Limb (tissue), 2 donors: ENCODE measurements at regions not wholly inside any gene's neighbourhood (a gene's known extent, or its start where the extent isn't known, plus 50 kb on each side); places are given as distances from the start of the nearest gene placed in this dataset.

Experiments
- DNase-seq, 2 donors: peaks; one replicate each; pipeline ENCODE4 v3.0.0-alpha.2; 2016; ENCODE audit errors: extremely low spot score in 2 of 2

DNA sequence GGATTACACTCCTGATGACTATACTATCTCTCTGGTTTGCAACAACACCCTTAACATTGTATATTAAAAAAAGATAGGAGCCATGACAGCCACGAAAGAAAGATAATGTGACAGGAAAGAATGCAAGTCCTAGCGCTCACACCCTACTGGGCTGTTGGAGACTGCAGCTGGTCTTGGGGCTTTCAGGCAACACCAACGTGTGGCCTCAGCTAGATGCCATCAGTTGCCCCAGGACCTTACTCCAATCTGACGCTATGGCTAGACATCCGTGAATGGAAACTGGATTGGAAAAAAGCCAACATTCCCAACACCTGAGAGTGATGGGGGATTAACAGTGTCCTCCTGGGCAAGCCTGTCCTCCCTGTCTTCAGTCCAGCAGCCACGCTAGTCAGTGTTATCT lies 357.4 kb upstream of the GULP1 start:
- DNase-seq, result no peak

DNA sequence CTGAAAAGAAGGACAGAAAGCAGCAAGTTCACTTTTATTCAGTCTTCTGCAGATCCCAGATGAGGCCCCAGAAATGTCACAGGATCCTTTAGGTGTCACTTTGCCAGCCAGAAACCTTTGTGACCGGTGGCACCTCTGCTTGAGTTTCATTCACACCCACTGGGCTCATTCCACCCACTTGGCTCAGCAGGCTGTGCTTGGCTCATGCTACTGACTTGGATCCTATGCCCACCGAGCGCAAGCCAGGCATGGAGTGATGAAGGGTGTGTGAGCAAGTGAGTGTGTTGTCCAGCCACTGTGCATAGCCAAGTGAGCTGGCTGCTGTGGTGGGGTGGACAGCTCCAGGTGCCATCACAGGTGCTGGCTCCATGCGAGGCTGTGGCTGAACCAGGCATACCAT lies 357.0 kb upstream of the GULP1 start:
- DNase-seq, result no peak

DNA sequence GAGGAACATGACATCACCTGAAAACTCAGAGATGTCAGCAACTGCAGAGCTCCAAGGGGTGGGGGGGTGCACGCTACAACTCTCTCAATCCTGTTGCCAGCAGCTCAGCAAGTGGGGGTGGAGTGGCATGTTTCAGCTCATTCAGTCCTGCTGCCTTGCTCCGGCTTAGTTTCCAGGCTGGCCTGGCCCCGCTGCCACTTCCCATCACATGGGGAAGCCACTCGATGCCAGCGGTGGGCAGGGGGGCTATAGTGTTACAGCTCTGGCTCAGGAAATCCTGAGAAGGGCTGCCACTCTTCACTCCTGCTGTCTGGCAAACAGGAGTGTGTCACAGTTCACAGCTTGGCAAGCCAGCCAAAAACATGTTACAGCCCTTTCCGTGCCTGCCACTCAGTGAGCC lies 356.5 kb upstream of the GULP1 start:
- DNase-seq, result no peak

DNA sequence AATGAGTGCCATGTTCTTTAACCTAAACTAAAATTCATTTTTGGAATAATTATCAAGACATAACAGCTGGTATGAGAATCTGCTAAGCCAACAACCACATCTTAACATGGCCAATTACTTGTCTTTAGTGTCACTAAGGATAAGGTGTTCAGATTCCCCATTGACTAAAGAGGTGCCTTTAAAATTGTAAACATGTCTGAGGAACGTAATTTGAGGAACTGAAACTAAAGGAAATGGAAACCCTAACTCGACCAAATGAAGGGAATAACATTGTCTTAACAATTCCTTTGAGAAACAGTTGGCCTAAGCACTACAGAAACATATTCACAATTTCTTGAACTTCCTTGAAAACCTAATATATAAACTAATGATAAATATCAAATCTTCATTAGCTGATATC lies 355.4 kb upstream of the GULP1 start:
- no peak for DNase-seq

DNA sequence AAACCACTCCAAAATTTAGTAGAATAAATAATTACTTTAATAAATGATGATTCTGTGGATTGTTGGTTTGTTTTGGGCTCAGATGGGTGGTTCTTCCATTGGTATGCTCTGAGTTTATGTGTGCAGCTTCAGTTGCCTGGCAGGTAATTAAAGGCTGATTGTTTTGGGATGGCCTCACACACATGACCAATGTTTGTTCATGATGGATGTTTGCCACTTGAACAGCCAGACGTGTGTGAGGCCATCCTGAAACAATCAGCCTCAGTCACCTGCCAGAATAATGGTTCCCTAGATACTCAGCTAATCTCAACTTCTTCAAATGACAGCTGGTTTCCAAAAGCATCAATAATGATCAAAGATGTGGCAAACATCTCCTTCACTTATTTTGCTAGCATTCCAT lies 352.5 kb upstream of the GULP1 start:
- DNase-seq, result no peak

DNA sequence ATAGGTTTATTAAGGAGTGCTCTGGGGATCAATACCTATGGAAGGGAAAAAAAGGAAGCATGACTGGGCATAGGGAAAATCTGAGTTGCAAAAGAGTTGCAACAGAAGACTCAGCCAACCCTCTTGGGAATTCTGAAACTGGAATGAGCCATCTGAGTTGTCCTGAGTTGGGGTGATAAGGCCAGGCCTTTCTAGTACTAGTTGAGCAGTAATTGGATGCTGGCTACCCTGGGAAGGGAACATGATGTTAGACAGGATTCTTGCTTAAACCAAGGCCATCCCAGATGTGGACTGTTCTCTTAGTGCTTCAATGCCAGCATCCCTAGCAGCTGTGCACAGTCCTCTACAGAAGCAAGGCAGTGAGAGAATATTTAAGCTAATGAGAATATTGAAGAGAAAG lies 348.8 kb upstream of the GULP1 start:
- no peak for DNase-seq

DNA sequence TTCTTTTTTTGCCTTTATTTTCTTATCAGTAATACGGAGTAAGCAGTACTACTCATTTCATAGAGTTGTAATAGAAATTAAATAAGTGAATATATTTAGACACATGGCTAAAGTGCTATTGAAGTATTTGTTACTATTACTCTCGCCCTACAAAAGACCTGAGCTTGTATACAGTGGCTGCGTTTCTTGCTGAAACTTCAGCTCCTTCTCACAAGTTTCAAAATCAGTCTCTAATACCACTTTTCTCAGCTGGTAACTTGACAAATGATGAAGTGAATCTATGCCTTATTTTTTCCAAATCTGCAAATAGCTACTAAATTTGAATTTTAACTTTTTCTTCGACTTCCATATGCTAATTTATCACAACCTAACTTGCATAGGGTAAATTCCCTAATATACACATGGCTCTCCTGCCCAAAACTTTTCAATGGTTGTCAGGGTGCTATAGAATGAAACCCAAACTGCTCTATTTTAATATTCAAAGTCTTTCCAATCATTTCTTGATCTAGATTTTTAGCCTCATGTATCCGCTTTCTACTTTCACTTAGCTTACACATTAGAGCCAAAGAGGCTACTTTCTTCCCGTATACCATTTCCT lies 347.8 kb upstream of the GULP1 start:
- DNase-seq, result no peak

DNA sequence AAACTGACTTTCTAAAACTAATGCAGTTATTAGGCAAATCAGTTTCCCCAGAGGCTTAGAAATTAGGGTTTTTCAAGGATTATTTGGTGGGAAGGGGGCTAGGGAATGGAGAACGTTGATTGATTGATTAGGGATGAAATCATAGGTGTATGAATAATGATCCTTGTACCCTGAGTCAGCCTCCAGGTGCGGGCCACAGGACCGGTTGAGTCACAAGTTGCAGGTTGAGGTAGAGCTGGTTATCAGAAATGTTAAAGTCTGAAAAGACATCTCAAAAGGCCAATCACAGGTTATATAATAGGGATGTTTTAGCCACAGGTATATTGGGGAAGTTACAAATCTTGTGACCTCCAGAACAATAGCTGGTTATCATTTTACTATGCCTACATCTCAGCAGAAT lies 341.8 kb upstream of the GULP1 start:
- DNase-seq, result no peak

DNA sequence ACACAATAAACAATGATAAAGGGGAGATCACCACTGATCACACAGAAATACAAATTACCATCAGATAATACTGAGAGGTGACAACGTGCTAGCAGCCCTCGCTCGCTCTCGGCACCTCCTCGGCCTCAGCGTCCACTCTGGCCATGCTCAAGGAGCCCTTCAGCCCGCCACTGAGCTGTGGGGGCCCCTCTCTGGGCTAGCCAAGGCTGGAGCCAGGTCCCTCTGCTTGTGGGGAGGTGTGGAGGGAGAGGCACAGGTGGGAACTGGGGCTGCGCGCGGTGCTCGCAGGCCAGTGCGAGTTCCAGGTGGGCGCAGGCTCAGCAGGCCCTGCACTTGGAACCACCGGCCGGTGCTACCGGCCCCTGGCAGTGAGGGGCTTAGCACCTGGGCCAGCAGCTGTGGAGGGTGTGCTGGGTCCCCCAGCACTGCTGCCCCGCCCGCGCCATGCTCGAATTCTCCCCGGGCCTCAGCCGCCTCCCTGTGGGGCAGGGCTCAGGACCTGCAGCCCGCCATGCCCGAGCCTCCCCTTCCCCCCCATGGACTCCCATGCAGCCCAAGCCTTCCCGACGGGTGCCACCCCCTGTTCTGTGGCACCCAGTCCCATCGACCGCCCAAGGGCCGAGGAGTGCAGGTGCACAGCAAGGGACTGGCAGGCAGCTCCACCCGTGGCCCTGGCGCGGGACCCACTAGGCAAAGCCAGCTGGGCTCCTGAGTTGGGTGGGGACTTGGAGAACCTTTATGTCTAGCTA lies 340.0 kb upstream of the GULP1 start:
- no peak for DNase-seq

DNA sequence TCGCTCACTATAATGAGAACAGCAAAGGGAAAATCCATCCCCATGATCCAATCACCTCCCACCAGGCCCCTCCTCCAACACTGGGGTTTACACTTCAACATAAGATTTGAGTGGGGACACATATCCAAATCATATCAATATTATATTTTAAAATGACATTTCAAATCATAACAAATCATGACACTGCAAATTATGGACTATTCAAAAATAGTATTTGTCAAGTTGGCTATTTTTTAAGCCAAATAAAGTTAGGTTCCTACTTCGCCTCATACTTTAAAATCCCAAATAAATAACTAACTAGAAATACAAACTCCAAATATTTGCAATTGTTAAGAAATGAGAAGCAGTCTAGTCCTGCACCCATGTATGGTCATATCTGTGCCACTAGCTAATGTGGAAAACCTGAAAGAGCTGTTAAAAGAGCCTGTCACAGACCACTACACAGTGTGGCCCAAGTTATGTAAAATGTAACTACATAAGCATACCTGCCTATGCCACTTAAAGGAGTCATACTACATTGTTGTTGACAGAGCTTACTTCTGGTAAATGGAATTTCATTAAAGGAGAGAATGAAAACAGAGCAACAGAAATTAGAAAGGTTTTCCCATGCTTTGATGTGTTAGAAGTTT lies 334.7 kb upstream of the GULP1 start:
- no peak for DNase-seq

DNA sequence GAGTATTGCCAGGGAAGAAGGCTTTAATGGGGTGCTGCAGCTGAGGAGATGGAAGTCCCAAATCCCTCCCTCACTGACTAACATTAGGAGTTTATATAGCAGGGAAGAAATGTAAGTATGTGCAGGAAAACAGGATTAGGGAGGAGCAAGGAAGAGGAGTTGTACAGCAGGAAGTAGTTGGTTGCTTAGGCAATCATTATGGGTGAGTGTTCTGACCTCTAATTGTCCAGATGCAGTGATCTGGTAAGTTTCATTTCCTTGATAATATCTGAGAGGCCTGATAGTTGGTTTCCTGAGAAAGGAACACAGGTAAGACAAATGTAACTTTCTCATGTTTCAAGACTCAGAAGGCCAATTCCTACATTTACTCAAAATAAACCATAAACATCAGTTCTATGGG lies 331.9 kb upstream of the GULP1 start:
- DNase-seq, result no peak

DNA sequence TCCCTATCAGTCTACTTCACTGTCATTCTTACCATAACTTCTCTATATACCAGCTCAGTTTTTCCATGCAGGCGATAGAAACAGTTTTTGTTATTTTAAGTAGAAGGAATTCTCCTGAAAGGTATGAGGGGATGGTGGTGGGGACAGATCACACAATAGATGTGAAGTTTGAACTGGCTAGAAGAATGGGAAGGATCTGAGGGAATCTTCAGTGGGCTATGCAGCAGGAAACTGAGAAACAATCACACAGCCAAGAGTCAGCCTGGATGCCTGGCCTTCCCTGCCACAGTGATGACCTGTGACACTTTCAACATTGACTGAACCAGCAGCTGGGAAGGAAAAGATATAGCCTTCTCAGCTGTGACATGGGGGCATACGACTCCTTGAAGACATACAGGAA lies 329.1 kb upstream of the GULP1 start:
- no peak for DNase-seq

DNA sequence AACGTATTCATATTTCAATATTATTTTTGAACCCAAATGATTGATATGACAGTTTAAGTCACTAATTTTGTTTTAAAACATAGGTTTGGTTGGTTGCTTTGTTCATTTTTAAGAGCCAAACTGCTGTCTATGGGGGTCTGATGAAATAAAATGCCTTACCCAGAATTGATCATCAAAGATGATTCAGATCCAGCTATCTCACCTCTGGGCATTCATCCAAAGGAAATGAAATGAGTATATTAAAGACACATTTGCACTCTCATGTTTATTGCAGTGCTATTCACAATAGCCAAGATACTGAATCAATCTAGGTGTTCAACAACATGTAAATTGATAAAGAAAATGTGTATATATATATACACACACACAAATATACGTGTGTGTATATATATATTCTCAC lies 326.9 kb upstream of the GULP1 start:
- no peak for DNase-seq

DNA sequence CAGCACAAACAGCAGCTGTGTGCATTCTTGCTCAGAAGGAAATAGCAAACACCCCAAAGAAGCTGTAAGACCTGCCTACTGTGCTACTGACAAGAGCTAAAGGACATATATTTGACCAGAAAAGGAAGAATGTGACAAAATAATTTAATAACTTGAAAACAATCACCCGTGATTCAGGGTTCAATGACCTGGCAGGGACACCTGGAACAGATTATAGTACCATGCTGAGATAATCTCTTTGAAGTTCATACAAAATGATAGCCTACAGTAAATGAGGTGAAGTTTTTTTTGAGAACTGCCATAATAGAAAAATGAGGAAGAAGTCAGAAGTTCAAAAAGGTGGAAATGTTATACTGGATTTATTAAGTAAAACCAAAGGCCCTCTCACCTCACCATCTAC lies 324.8 kb upstream of the GULP1 start:
- no peak for DNase-seq

DNA sequence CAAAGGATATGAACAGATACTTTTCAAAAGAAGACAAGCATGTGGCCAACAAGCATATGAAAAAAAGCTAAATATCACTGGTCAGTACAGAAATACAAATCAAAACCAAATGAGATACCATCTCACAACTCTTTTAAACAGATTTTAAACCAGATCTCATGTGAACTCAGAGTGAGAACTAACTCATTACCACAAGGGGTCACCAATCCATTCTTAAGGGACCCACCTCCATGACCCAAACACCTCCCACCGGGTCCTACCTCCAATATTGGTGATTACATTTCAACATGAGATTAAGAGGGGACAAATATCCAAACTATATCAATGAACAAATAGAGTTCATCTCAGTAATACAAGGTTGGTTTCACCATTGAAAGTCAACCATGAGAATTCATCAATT lies 319.8 kb upstream of the GULP1 start:
- DNase-seq, result no peak

DNA sequence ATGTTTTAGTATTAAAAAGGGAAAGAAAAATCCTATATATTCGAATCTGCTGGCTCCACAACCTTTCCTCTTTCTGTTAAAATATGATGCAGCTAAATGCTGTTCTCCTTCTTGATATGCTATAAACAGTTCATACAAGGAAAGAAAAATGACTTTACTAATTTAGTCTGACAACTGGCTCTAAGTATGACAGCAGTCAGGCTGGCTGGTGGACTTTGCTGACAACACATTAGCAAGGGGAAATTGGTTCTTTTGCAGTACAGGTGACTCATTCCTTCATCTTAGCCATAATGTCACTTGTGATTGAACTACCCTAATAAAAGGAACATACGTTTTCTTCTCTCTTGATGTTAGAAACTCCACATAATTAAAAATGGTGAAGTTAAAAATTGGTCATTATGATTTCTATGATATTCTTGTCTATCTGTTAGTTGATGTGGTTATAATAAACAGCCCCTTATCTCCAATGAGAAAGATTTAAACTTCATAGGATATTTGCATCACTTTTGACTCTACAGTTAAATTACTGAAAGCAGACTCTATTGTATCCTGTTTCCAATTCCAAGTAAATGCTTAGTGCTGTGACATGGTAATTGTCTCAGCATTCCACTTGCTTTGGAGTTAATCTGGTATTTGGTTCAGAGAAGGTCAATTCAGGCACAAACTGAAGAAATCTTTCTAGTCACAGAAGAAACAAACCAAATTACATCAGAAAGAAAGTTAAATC lies 315.3 kb upstream of the GULP1 start:
- no peak for DNase-seq

DNA sequence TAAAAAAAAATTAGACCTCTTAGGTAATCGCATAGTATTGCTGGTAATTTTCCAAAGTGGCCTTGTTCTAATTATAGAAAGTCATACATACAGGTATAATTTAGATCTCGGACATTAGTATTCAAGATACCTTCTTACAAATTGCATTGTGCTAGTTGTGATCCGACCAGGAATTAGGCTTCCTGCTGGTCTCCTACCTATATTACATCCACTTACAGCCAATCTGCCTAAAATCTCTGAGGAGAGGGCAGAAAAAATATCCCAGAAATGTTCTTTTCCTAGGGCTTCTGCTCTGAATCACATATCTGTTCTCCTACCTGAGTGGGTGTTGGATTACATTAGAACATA lies 314.7 kb upstream of the GULP1 start:
- DNase-seq, result no peak

DNA sequence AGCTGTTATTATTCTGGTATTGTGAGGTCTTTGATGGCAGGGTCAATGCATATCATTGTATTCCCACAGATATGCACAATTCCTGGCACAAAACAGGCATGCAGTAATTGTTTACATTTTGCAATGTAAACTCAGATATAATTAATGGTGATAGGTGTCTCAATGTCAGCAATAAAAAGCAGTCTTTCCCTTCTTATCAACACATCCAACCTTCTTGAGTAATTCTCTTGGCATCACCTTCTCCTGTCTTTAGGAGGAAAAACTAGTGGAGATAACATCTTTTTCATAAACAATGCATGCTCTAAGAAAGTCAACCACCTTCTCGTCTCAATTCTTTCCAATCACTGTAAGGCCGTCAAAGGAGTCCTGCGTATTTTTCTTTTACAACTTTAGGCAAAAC lies 313.3 kb upstream of the GULP1 start:
- no peak for DNase-seq

DNA sequence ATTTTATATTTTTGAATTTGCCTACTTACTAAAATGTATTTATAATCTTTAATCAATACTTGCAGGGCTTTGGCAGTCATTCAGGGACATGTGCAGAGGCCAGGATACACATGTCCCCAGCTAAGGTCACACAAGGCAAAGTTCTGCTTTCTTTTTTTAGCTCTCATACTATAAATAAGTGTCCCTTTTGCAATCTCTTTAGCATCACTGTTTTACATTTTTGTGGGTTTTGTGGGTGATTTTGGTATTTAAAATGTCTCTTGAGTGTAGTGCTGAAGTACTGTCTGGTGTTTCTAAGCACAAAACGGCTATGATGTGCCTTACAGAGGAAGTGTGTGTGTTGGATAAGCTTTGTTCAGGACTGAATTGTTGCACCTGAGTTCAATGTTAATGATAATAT lies 309.0 kb upstream of the GULP1 start:
- DNase-seq, result no peak

DNA sequence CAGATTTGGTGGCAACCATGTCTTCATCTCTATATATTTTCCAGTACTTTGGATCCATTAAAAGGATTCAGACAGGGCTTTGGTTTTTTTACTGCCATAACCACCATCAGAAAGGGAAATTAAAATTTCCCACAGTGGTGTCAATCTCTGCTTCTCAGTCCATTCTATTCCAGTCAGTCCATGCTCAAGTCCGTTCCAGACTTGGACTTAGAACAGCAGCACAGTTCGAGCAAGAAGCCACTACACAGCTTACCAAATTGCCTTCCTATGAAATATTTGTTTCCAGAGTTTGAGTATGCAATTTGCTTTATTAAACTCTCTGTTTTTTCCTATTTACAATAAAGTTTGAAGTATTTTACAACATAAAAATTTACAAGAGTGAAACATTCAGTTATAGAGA lies 306.5 kb upstream of the GULP1 start:
- no peak for DNase-seq

DNA sequence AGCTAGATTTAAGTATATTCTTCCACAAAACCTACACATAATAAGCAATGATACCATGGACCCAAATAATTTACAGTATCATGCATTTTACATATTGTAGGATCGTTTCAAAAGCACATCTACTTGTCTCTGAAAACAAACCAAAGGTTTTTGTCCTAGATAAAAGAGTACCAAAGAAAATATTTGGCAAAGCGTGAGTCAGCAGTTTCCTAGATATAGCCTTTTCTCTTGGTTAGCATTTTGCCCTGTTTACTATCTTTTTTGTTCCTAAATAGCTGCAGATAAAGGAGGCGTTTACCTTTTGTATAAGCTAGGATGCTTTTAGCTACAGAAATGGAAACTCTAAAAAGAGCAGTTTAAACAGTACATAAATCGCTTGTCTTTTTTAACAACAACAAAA lies 305.8 kb upstream of the GULP1 start:
- no peak for DNase-seq

DNA sequence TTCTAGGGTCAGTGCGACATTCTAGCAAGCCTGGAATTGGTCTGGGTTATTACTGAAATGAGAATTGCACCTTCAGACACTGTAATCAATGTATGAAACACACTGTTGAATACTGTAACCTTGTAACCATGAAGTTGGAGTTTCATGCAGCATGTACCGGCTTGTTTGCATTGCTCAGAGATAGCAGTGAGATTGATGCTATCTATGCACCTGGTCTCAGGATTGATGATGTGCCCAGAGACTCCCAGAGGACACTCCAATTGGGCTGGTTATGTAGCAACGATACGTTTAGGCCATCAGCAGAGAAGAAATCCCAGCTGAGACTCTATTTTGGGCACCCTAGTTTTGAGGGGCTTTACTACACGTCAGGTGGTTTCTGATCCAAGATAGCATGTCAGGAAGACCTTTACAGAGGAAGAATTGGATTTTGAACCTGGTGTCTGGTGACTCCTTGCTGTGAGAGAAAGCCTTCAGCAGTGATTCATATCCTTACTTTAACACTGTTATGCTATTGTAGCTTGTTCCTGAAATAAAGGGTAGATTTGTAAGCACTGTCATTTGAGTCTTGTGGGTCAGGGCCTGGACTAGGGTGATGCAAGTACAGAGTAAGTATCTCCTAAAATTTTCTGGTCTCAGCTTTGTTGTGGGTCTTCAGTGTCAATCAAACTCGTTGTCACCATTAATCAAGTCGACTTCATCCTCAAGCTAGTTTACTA lies 305.1 kb upstream of the GULP1 start:
- DNase-seq, result no peak
